HEK293 (cell line): ENCODE measurements at regions not wholly inside any gene's neighbourhood (a gene's known extent, or its start where the extent isn't known, plus 50 kb on each side); places are given as distances from the start of the nearest gene placed in this dataset.

Experiments used
- CTCF ChIA-PET: fragments of 350-600 bp; formaldehyde crosslinking; extraction: SDS; loops from one replicate; lab custom pipeline; 2021; ENCODE audit warnings: antibody characterized with exemption; lab: Yijun Ruan, JAX
- POLR2A ChIA-PET: fragments of 300-600 bp; formaldehyde crosslinking; extraction: SDS; loops from one replicate; lab custom pipeline; 2020; ENCODE audit warnings: antibody characterized with exemption, inconsistent platforms; lab: Yijun Ruan, JAX
- H3K27ac ChIP-seq: fragments of 200-500 bp; sonication (Bioruptor generic); 2 replicates; pipeline ENCODE4 v1.5.1; 2014; ENCODE audit warnings: low read depth, low read length, control low read depth, inconsistent platforms; ENCODE audit errors: extremely low read depth
- H3K36me3 ChIP-seq, 2 experiments: fragments of 200-500 bp in 1 of 2; sonication (Bioruptor generic) in 1 of 2; 1 replicate in 1 of 2; 2 replicates in 1 of 2; pipeline ENCODE4 v1.5.1; 2014 to 2017; ENCODE audit warnings: inconsistent platforms in 2 of 2, low read length in 2 of 2; ENCODE audit not compliant: control insufficient read depth in 2 of 2, insufficient read depth in 1 of 2
- H3K4me1 ChIP-seq: fragments of 200-500 bp; sonication (Bioruptor generic); 2 replicates; pipeline ENCODE4 v1.5.1; 2014; ENCODE audit warnings: mild to moderate bottlenecking, low read length, inconsistent platforms; ENCODE audit not compliant: control insufficient read depth, insufficient read depth
- H3K4me3 ChIP-seq: 2 replicates; pipeline ENCODE4 v1.5.1; 2011; ENCODE audit warnings: low read depth, mild to moderate bottlenecking, control low read depth, low read length, moderate library complexity
- H3K9me3 ChIP-seq: fragments of 200-500 bp; sonication (Bioruptor generic); 2 replicates; pipeline ENCODE4 v1.5.1; 2014; ENCODE audit warnings: low read depth, low read length, inconsistent platforms; ENCODE audit not compliant: control insufficient read depth, insufficient read depth
- ATF2 ChIP-seq: fragments of 450-650 bp; formaldehyde crosslinking; IDR thresholded peaks from 2 replicates; pipeline ENCODE4 v1.5.1; 2016; ENCODE audit warnings: missing biosample characterization, missing genetic modification characterization, low read depth
- GFI1B ChIP-seq: fragments of 450-650 bp; formaldehyde crosslinking; IDR thresholded peaks from 2 replicates; pipeline ENCODE4 v1.5.1; 2016; ENCODE audit warnings: missing biosample characterization, missing genetic modification characterization
- HOXD13 ChIP-seq: sonication (generic); formaldehyde crosslinking; IDR thresholded peaks from 2 replicates; pipeline ENCODE4 v1.8.0; 2022; ENCODE audit warnings: missing genetic modification reagents, borderline replicate concordance
- OVOL3 ChIP-seq: fragments of 450-650 bp; formaldehyde crosslinking; IDR thresholded peaks from 2 replicates; pipeline ENCODE4 v1.5.1; 2016; ENCODE audit warnings: missing biosample characterization, missing genetic modification characterization
- PBX3 ChIP-seq: sonication (generic); formaldehyde crosslinking; IDR thresholded peaks from 2 replicates; pipeline ENCODE4 v1.8.1; 2022; ENCODE audit warnings: mild to moderate bottlenecking, moderate library complexity, missing genetic modification reagents
- SP2 ChIP-seq: fragments of 450-650 bp; formaldehyde crosslinking; IDR thresholded peaks from 2 replicates; pipeline ENCODE4 v1.5.1; 2016; ENCODE audit warnings: missing biosample characterization, missing genetic modification characterization
- WT1 ChIP-seq: fragments of 450-650 bp; formaldehyde crosslinking; IDR thresholded peaks from 2 replicates; pipeline ENCODE4 v1.5.1; 2016; ENCODE audit warnings: missing biosample characterization, missing genetic modification characterization
- ZBTB7A ChIP-seq: fragments of 450-650 bp; formaldehyde crosslinking; IDR thresholded peaks from 2 replicates; pipeline ENCODE4 v1.5.1; 2016; ENCODE audit warnings: low read depth, missing biosample characterization, missing genetic modification characterization
- ZFP41 ChIP-seq: fragments of 450-650 bp; formaldehyde crosslinking; IDR thresholded peaks from 2 replicates; pipeline ENCODE4 v1.5.1; 2016; ENCODE audit warnings: missing biosample characterization, missing genetic modification characterization, borderline replicate concordance
- ZNF16 ChIP-seq: fragments of 450-650 bp; formaldehyde crosslinking; IDR thresholded peaks from 2 replicates; pipeline ENCODE4 v1.5.1; 2016; ENCODE audit warnings: low read depth, missing biosample characterization, missing genetic modification characterization
- ZNF214 ChIP-seq: fragments of 450-650 bp; formaldehyde crosslinking; IDR thresholded peaks from 2 replicates; pipeline ENCODE4 v1.5.1; 2017; ENCODE audit warnings: missing biosample characterization, mild to moderate bottlenecking, missing genetic modification characterization, borderline replicate concordance
- ZNF26 ChIP-seq: fragments of 450-650 bp; formaldehyde crosslinking; IDR thresholded peaks from 2 replicates; pipeline ENCODE4 v1.5.1; 2016; ENCODE audit warnings: missing biosample characterization, missing genetic modification characterization
- ZNF266 ChIP-seq: fragments of 450-650 bp; formaldehyde crosslinking; IDR thresholded peaks from 2 replicates; pipeline ENCODE4 v1.5.1; 2016; ENCODE audit warnings: missing biosample characterization, missing genetic modification characterization, low read depth
- ZNF354C ChIP-seq: fragments of 450-650 bp; formaldehyde crosslinking; IDR thresholded peaks from 2 replicates; pipeline ENCODE4 v1.5.1; 2016; ENCODE audit warnings: missing biosample characterization, missing genetic modification characterization, low read depth, borderline replicate concordance
- ZNF37A ChIP-seq: fragments of 450-650 bp; IDR thresholded peaks from 2 replicates; pipeline ENCODE4 v1.5.1; 2018; ENCODE audit warnings: missing biosample characterization, missing genetic modification characterization
- ZNF426 ChIP-seq: fragments of 450-650 bp; formaldehyde crosslinking; IDR thresholded peaks from 2 replicates; pipeline ENCODE4 v1.5.1; 2017; ENCODE audit warnings: missing biosample characterization, missing genetic modification characterization, mild to moderate bottlenecking, inconsistent platforms, moderate library complexity
- ZNF626 ChIP-seq: fragments of 450-650 bp; sonication (Bioruptor Pico); formaldehyde crosslinking; IDR thresholded peaks from 2 replicates; pipeline ENCODE4 v1.5.1; 2018; ENCODE audit warnings: missing biosample characterization, missing genetic modification characterization, inconsistent platforms
- ZNF692 ChIP-seq: fragments of 450-650 bp; formaldehyde crosslinking; IDR thresholded peaks from 2 replicates; pipeline ENCODE4 v1.5.1; 2016; ENCODE audit warnings: missing biosample characterization, missing genetic modification characterization
- ZSCAN30 ChIP-seq: fragments of 450-650 bp; IDR thresholded peaks from 2 replicates; pipeline ENCODE4 v1.5.1; 2018; ENCODE audit warnings: missing biosample characterization, mild to moderate bottlenecking, missing genetic modification characterization, moderate library complexity

GRCh38 chr17:79285973-79286372, 211.3 kb downstream of the ENGASE start (continued):
- TF ChIP-seq ZNF37A (tag by site-specific recombination), result no peak

- no peak overlapping the region for H3K27ac ChIP-seq
- H3K4me1 ChIP-seq, result no peaks in the 10 kb centered on the region
- TF ChIP-seq ZNF426 (tag by site-specific recombination), result no peak
- no peak overlapping the region for H3K4me3 ChIP-seq
- no peaks in the 10 kb centered on the region for H3K36me3 ChIP-seq
- ChIA-PET CTCF (interaction anchor here (0.6 to 0.8 kb wide), 3 partner anchors 28 to 119 kb away, joined by 3 read pairs; no protein-coding TSS in a partner anchor), POLR2A (interaction anchor here (0.7 kb wide), 2 partner anchors 49 to 680 kb away, joined by 3 read pairs; no protein-coding TSS in a partner anchor)
- no peaks in the 10 kb centered on the region for H3K9me3 ChIP-seq
These were observed 207.7 kb downstream of the ENGASE start for GRCh38 chr17:79282294-79282693.

- Histone ChIP-seq H3K27ac (no peak overlapping the region), H3K4me1 (no peaks in the 10 kb centered on the region), H3K36me3 (no peaks in the 10 kb centered on the region), H3K4me3 (no peak overlapping the region), H3K9me3 (no peaks in the 10 kb centered on the region)
- POLR2A ChIA-PET, result no interaction called here
- TF ChIP-seq ZFP41 (tag by site-specific recombination), result no peak
- TF ChIP-seq PBX3, result no peak
- no peak for TF ChIP-seq WT1 (tag by site-specific recombination)
- TF ChIP-seq OVOL3, result no peak
- no peak for TF ChIP-seq ZNF214
- no peak for TF ChIP-seq ZBTB7A (tag by site-specific recombination)
- no peak for TF ChIP-seq SP2
- no peak for TF ChIP-seq ZNF26
- TF ChIP-seq ZNF16 (tag by site-specific recombination), result no peak
- TF ChIP-seq ATF2 (tag by site-specific recombination), result no peak
- TF ChIP-seq ZNF626 (tag by site-specific recombination), result no peak
- no peak for TF ChIP-seq ZNF692 (tag by site-specific recombination)
- no peak for TF ChIP-seq GFI1B
- TF ChIP-seq HOXD13 (CRISPR knock-in tag), result no peak
- TF ChIP-seq ZNF266 (tag by site-specific recombination), result no peak
- no peak for TF ChIP-seq ZSCAN30 (tag by site-specific recombination)
- TF ChIP-seq ZNF354C (tag by site-specific recombination), result no peak
- CTCF ChIA-PET, result interaction anchor here (0.6 to 0.7 kb wide), 2 partner anchors 40 to 120 kb away, joined by 3 to 5 read pairs; no protein-coding TSS in a partner anchor
These were observed 207.2 kb downstream of the ENGASE start for GRCh38 chr17:79281803-79282202.
